ENCODE measurements at regions not wholly inside any gene's neighbourhood (a gene's known extent, or its start where the extent isn't known, plus 50 kb on each side); places are given as distances from the start of the nearest gene placed in this dataset.
A peak's percentile ranks its signal among the peaks of the same experiment; 100 is the strongest.
"Not testable (repeated sequence)": the region's sequence is repeated elsewhere in the genome, so short reads cannot be mapped to it uniquely, and the experiment has no call there.

- H3K9ac ChIP-seq, result no peak overlapping the region
- H3K4me2 ChIP-seq, result no peak overlapping the region
- no peaks in the 10 kb centered on the region for H3K9me3 ChIP-seq (replicated peaks in 1 of 11)
- no peak for TF ChIP-seq Cebpa-rat (IDR thresholded peaks at IDR 0.05)
- peaks cover 0 to 5% (median under 1%) of the 10 kb centered on the region in 10 experiments; a peak in 9 of 20 replicates for H3K4me1 ChIP-seq
- H3K4me3 ChIP-seq, result no peak overlapping the region
- no peak overlapping the region for H3K27ac ChIP-seq
- no peaks in the 10 kb centered on the region for H4K20me1 ChIP-seq
- no peaks in the 10 kb centered on the region for H3K27me3 ChIP-seq
- H3K36me3 ChIP-seq, result no peaks in the 10 kb centered on the region
Measured at GRCh38 chr11:100592619-100593260, 94.3 kb upstream of the ARHGAP42 start.

DNA sequence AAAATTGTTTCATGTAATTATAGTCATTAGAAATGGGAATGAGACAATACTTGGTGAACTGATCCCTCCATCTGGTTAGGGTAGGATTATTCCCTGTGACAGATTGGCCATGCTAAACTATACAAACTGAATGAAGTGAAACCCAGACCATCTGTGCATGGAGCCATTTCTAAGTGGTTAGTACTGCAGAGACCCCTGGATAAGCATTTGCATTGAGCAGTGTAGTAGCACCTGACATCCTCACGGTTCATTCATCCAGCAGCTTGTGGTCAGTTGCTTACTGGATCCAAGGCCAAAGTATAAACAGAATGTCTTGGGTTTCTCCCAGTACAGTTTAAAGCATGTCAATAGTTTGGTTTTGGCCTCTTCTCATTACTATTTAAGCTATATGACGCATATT lies 93.8 kb upstream of the ARHGAP42 start:
- no peaks in the 10 kb centered on the region for H3K36me3 ChIP-seq
- no peak overlapping the region for H3K9ac ChIP-seq
- H4K20me1 ChIP-seq, result no peaks in the 10 kb centered on the region
- H3K9me3 ChIP-seq (replicated peaks in 1 of 11), result no peaks in the 10 kb centered on the region
- no peaks in the 10 kb centered on the region for H3K4me1 ChIP-seq
- H3K4me3 ChIP-seq, result no peak overlapping the region
- H3K27ac ChIP-seq, result no peak overlapping the region
- H3K4me2 ChIP-seq, result no peak overlapping the region
- no peaks in the 10 kb centered on the region for H3K27me3 ChIP-seq
- no peak for TF ChIP-seq Cebpa-rat (IDR thresholded peaks at IDR 0.05)

GRCh38 chr11:100594320-100594719 lies 92.8 kb upstream of the ARHGAP42 start:
- no peak overlapping the region for H3K27ac ChIP-seq
- H3K9ac ChIP-seq, result no peak overlapping the region
- TF ChIP-seq Cebpa-rat (IDR thresholded peaks at IDR 0.05), result no peak
- no peaks in the 10 kb centered on the region for H3K27me3 ChIP-seq
- no peaks in the 10 kb centered on the region for H3K4me1 ChIP-seq
- H3K9me3 ChIP-seq (replicated peaks in 1 of 11), result no peaks in the 10 kb centered on the region
- H3K4me3 ChIP-seq, result no peak overlapping the region
- H3K36me3 ChIP-seq, result no peaks in the 10 kb centered on the region
- H4K20me1 ChIP-seq, result no peaks in the 10 kb centered on the region
- no peak overlapping the region for H3K4me2 ChIP-seq

DNA sequence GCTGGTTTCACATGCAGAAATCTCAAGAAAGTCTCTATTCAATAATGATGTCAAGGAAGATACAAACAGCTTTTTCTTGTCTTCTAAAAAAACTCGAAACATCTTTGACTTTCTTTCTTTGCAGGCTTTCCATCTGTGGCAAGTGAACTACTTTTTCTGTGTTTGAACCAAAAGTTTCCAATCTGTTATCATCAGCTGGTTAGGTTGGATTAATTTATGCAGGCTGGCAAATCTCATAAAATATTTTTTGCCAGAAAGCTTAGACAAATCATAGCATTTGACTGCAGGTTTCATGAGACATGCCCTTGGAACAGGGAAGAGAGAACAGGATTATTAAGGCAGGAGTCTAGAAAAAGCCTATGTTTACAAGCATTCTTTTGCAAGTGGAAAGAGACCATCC lies 86.1 kb upstream of the ARHGAP42 start:
- no peak for TF ChIP-seq Cebpa-rat (IDR thresholded peaks at IDR 0.05)
- Histone ChIP-seq H3K9me3 (replicated peaks in 1 of 11) (peaks cover 0 to 8% (median 0%) of the 10 kb centered on the region in 11 experiments; a peak in 4 of 22 replicates), H3K27ac (no peak overlapping the region), H3K4me1 (no peaks in the 10 kb centered on the region), H3K4me2 (no peak overlapping the region), H4K20me1 (no peaks in the 10 kb centered on the region), H3K27me3 (no peaks in the 10 kb centered on the region), H3K36me3 (no peaks in the 10 kb centered on the region), H3K9ac (no peak overlapping the region), H3K4me3 (no peak overlapping the region)

- Histone ChIP-seq H3K9ac (no peak overlapping the region), H3K4me2 (no peak overlapping the region), H3K4me1 (no peaks in the 10 kb centered on the region), H3K9me3 (replicated peaks in 1 of 11) (peaks cover 0 to 8% (median 0%) of the 10 kb centered on the region in 11 experiments; a peak in 4 of 22 replicates), H3K27ac (no peak overlapping the region), H4K20me1 (no peaks in the 10 kb centered on the region), H3K36me3 (no peaks in the 10 kb centered on the region), H3K27me3 (no peaks in the 10 kb centered on the region), H3K4me3 (no peak overlapping the region)
- TF ChIP-seq Cebpa-rat (IDR thresholded peaks at IDR 0.05), result no peak
Measured at GRCh38 chr11:100602716-100603115, 84.4 kb upstream of the ARHGAP42 start.

GRCh38 chr11:100607761-100608160 lies 79.3 kb upstream of the ARHGAP42 start:
- H3K4me3 ChIP-seq; H3K4me2 ChIP-seq; H3K27ac ChIP-seq; H3K9me3 ChIP-seq (replicated peaks in 1 of 11); H3K27me3 ChIP-seq; H3K36me3 ChIP-seq; H4K20me1 ChIP-seq; H3K4me1 ChIP-seq; H3K9ac ChIP-seq: not testable (repeated sequence)

DNA sequence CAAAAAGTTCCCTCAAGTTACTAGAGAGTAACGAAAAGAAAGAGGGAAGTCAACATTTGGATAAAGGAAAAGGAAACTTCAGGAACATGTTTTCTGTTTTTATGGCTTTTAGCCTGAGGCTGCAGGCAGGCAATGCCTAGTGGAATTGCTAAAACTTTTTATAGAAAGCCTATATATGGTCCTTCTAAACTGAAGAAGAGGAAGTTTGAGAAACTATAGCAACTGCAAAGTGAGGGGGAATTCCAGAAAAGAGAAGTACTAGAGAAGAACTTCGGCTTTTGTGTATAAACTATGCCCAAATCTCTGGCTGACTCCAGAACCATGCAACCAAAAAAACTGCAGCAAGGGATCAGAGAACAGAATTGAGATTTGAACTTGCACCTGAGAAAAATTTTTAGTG lies 74.3 kb upstream of the ARHGAP42 start:
- TF ChIP-seq Cebpa-rat (IDR thresholded peaks at IDR 0.05), result no peak
- H3K9ac ChIP-seq, result no peak overlapping the region
- H4K20me1 ChIP-seq, result no peaks in the 10 kb centered on the region
- no peaks in the 10 kb centered on the region for H3K27me3 ChIP-seq
- H3K4me3 ChIP-seq, result no peak overlapping the region
- peaks cover 0 to 8% (median 4%) of the 10 kb centered on the region in 11 experiments; a peak in 5 of 22 replicates for H3K9me3 ChIP-seq (replicated peaks in 1 of 11)
- no peaks in the 10 kb centered on the region for H3K36me3 ChIP-seq
- H3K4me1 ChIP-seq, result peaks cover 0 to 20% (median 8%) of the 10 kb centered on the region in 10 experiments; a peak in 13 of 20 replicates
- no peak overlapping the region; a peak in 1 of 22 replicates for H3K27ac ChIP-seq
- H3K4me2 ChIP-seq, result peak overlapping the region in 8 of 11 experiments; percentile 14 to 70 (median 42); a peak in 7 of 22 replicates

DNA sequence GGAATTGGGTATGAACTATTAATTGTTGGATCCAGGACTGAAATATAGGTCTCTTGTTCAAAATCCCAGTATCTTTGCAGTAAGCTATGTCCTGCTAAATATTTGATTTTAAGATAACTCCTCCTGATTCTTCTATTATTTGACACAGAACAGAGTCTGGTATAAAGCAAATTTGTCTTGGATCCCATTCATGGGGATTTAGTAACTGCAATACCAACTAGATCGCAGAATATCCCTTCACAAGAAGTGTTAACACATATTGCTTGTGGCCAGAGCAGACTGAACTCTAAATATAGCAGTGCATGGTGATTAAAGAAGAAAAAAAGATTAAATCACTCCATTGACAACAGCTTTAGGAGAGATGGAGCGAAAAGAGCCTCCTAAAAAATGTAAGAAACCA lies 68.2 kb upstream of the ARHGAP42 start:
- H3K27ac ChIP-seq, result no peak overlapping the region
- no peak for TF ChIP-seq Cebpa-rat (IDR thresholded peaks at IDR 0.05)

DNA sequence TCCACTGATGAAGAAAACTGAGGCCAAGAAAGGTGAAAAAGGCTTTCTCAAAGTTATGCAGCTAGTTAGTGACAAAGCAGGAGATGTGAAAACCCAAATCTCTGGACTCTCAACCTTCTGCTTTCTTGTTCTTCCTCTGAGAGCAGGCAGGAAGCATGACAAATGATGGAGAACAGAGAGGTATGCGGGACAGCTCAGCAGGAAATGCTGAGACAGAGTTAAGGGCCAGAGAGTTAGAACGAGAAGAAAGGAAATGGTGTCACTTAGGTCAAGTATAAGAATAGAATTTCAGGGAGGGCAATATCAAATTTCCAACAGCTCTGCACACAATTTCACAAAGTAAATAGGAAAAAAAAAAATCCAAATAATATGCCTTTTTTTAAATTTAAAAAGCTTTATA lies 67.6 kb upstream of the ARHGAP42 start:
- 0 out of 22 replicates have a peak overlapping the region, but pooled peaks of 1 of the 11 experiments have one; percentile 18 for H3K9ac ChIP-seq
- H4K20me1 ChIP-seq, result no peaks in the 10 kb centered on the region
- no peaks in the 10 kb centered on the region for H3K36me3 ChIP-seq
- H3K4me3 ChIP-seq, result no peak overlapping the region
- peak overlapping the region in 8 of 11 experiments; percentile 11 to 54 (median 27); a peak in 9 of 22 replicates for H3K4me2 ChIP-seq
- TF ChIP-seq Cebpa-rat (IDR thresholded peaks at IDR 0.05), result no peak
- H3K27ac ChIP-seq, result no peak overlapping the region
- H3K27me3 ChIP-seq, result no peaks in the 10 kb centered on the region
- peaks cover 31 to 41% (median 39%) of the 10 kb centered on the region in 11 experiments for H3K9me3 ChIP-seq (replicated peaks in 1 of 11)
- peaks cover 0 to 14% (median 7%) of the 10 kb centered on the region in 10 experiments; a peak in 12 of 20 replicates for H3K4me1 ChIP-seq

More for the DNA sequence above, 68.2 kb upstream of the ARHGAP42 start:
- H3K9me3 ChIP-seq (replicated peaks in 1 of 11), result peaks cover 26 to 36% (median 33%) of the 10 kb centered on the region in 11 experiments
- no peaks in the 10 kb centered on the region for H3K27me3 ChIP-seq
- peaks cover 0 to 14% (median 7%) of the 10 kb centered on the region in 10 experiments; a peak in 12 of 20 replicates for H3K4me1 ChIP-seq
- peak overlapping the region in 7 of 11 experiments; percentile 12 to 54 (median 33); a peak in 7 of 22 replicates for H3K4me2 ChIP-seq
- H3K4me3 ChIP-seq, result no peak overlapping the region
- H3K36me3 ChIP-seq, result no peaks in the 10 kb centered on the region
- H3K9ac ChIP-seq, result no peak overlapping the region
- no peaks in the 10 kb centered on the region for H4K20me1 ChIP-seq

DNA sequence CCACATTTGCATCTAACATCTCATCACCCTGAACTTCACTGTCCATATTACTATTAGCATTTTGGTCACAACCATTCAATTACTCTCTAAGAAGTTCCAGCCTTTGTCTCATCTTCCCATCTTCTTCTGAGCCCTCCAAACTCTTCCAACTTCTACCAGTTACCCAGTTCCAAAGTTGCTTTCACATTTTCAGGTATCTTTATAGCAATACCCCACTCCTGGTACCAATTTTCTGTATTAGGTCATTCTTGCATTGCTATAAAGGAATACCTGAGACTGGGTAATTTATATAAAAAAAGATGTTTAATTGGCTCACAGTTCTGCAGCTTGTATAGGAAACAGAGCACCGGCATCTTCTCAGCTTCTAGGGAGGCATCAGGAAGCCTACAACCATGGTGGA lies 64.7 kb upstream of the ARHGAP42 start:
- Histone ChIP-seq H3K4me2 (no peak overlapping the region), H3K4me3 (no peak overlapping the region), H3K27me3 (no peaks in the 10 kb centered on the region), H3K9ac (no peak overlapping the region), H3K27ac (no peak overlapping the region), H3K9me3 (replicated peaks in 1 of 11) (peaks cover 31 to 46% (median 39%) of the 10 kb centered on the region in 11 experiments), H4K20me1 (no peaks in the 10 kb centered on the region), H3K36me3 (no peaks in the 10 kb centered on the region), H3K4me1 (peaks cover 0 to 14% (median 7%) of the 10 kb centered on the region in 10 experiments; a peak in 12 of 20 replicates)
- no peak for TF ChIP-seq Cebpa-rat (IDR thresholded peaks at IDR 0.05)
